ENCODE measurements at regions not wholly inside any gene's neighbourhood (a gene's known extent, or its start where the extent isn't known, plus 50 kb on each side); places are given as distances from the start of the nearest gene placed in this dataset.

- H3K27me3 Mint-ChIP-seq (ENCODE audit: low read depth): 0 out of 2 replicates have a peak, but pooled peaks cover 1% of the 10 kb centered on the region
These were observed 500.4 kb downstream of the SLC4A3 start for GRCh38 chr2:220127876-220128275.

More at GRCh38 chr2:220127876-220128275, 500.4 kb downstream of the SLC4A3 start:
- Histone ChIP-seq H2BK120ac (ENCODE audit: low read depth, low read length, poor library complexity, severe bottlenecking) (no peak overlapping the region), H3K27me3 (ENCODE audit: insufficient read depth, low read length) (no peaks in the 10 kb centered on the region), H2BK12ac (ENCODE audit: insufficient read length, low read depth, low read length) (no peak overlapping the region), H2AK5ac (ENCODE audit: insufficient read length, low read length) (no peak overlapping the region), H4K5ac (ENCODE audit: insufficient read length, low read depth, low read length) (no peak overlapping the region), H3K9me3 (ENCODE audit: control insufficient read depth, low read depth, low read length) (no peaks in the 10 kb centered on the region), H3K27ac (ENCODE audit: insufficient read length, low read depth, low read length) (no peak overlapping the region), H4K91ac (ENCODE audit: insufficient read length, low read depth, low read length) (no peak overlapping the region), H3K23ac (ENCODE audit: insufficient read length, low read depth, low read length) (no peak overlapping the region), H3K4ac (ENCODE audit: low read depth, low read length) (no peak overlapping the region), H3K18ac (ENCODE audit: insufficient read length, low read depth, low read length) (no peak overlapping the region), H3K4me2 (ENCODE audit: insufficient read depth, insufficient read length, low read length) (no peak overlapping the region), H3K4me1 (ENCODE audit: insufficient read depth, low read length) (no peaks in the 10 kb centered on the region), H3K79me2 (ENCODE audit: insufficient read depth, low read length) (no peaks in the 10 kb centered on the region), H2BK5ac (ENCODE audit: insufficient read length, low read length) (no peak overlapping the region), H2AFZ (ENCODE audit: low read length) (no peak overlapping the region), H3K14ac (ENCODE audit: insufficient read depth, low read length) (no peak overlapping the region), H3K79me1 (ENCODE audit: insufficient read depth, low read depth, low read length, poor library complexity, severe bottlenecking) (no peaks in the 10 kb centered on the region), H4K8ac (replicated peaks; ENCODE audit: insufficient read length, low read depth, low read length) (no peak overlapping the region), H2BK15ac (ENCODE audit: low read depth, low read length) (no peak overlapping the region), H3K23me2 (ENCODE audit: insufficient read length, low read depth, low read length, poor library complexity, severe bottlenecking) (no peaks in the 10 kb centered on the region), H3K9ac (ENCODE audit: extremely low read depth, insufficient read length, low read length) (no peak overlapping the region), H3T11ph (ENCODE audit: low read length) (no peak overlapping the region), H2BK20ac (ENCODE audit: low read depth, low read length, poor library complexity, severe bottlenecking) (no peak overlapping the region), H4K20me1 (ENCODE audit: control insufficient read depth, insufficient read depth, insufficient read length) (no peaks in the 10 kb centered on the region), H3K56ac (ENCODE audit: insufficient read length, low read depth, low read length) (no peak overlapping the region)
- no peak overlapping the region for H3K27ac Mint-ChIP-seq
- peaks cover 0 to 4% (median 3%) of the 10 kb centered on the region in 3 experiments; a peak in 2 of 7 replicates for H3K36me3 Mint-ChIP-seq (ENCODE audit: insufficient read depth in 1 of 3, low read depth in 3 of 3)
- no CpG with 5 or more reads among the region's 5 CpGs for WGBS (ENCODE audit: extremely low coverage, insufficient read length, low lambda C conversion rate)
- no peak for DNase-seq
- peaks cover 0 to 3% of the 10 kb centered on the region in 2 experiments; a peak in 1 of 4 replicates for H3K4me1 Mint-ChIP-seq
- H3K4me3 Mint-ChIP-seq: no peak overlapping the region
- H3K9me3 Mint-ChIP-seq: peaks cover 0 to 9% of the 10 kb centered on the region in 2 experiments; a peak in 3 of 5 replicates
- TF ChIP-seq, protein P1, sequence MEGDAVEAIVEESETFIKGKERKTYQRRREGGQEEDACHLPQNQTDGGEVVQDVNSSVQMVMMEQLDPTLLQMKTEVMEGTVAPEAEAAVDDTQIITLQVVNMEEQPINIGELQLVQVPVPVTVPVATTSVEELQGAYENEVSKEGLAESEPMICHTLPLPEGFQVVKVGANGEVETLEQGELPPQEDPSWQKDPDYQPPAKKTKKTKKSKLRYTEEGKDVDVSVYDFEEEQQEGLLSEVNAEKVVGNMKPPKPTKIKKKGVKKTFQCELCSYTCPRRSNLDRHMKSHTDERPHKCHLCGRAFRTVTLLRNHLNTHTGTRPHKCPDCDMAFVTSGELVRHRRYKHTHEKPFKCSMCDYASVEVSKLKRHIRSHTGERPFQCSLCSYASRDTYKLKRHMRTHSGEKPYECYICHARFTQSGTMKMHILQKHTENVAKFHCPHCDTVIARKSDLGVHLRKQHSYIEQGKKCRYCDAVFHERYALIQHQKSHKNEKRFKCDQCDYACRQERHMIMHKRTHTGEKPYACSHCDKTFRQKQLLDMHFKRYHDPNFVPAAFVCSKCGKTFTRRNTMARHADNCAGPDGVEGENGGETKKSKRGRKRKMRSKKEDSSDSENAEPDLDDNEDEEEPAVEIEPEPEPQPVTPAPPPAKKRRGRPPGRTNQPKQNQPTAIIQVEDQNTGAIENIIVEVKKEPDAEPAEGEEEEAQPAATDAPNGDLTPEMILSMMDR (conservative IDR thresholded peaks at IDR 0.05): no peak
